ENCODE measurements at regions not wholly inside any gene's neighbourhood (a gene's known extent, or its start where the extent isn't known, plus 50 kb on each side); places are given as distances from the start of the nearest gene placed in this dataset.

GRCh38 chr7:10128748-10129147, 844.9 kb upstream of the PHF14 start:
- POLR2A ChIA-PET (ENCODE audit: unreplicated experiment): no interaction called here

GRCh38 chr7:10138087-10138854, 835.4 kb upstream of the PHF14 start:
- Histone ChIP-seq H3K27me3 (ENCODE audit: insufficient read depth, low read depth) (no peaks in the 10 kb centered on the region), H3K36me3 (ENCODE audit: low read depth) (no peaks in the 10 kb centered on the region), H3K9me3 (ENCODE audit: insufficient read depth, low read depth) (no peaks in the 10 kb centered on the region), H3F3A (ENCODE audit: insufficient read depth, low read depth) (no peaks in the 10 kb centered on the region), H3K27ac (no peak overlapping the region), H3K4me3 (no peak overlapping the region), H3K79me2 (ENCODE audit: low read depth) (no peaks in the 10 kb centered on the region), H4K20me1 (ENCODE audit: insufficient read depth) (no peaks in the 10 kb centered on the region), H2AFZ (no peak overlapping the region), H3K4me2 (no peak overlapping the region), H3K4me1 (replicated peaks; ENCODE audit: insufficient read depth) (no peaks in the 10 kb centered on the region), H3K9me2 (ENCODE audit: insufficient read depth) (no peaks in the 10 kb centered on the region)
- no peak for DNase-seq
- intact Hi-C loops (cut with micrococcal nuclease; ENCODE audit: unreplicated experiment): no loop called here
- POLR2A ChIA-PET (ENCODE audit: unreplicated experiment): no interaction called here
- CTCF ChIA-PET: interaction anchor here (0.5 kb wide), 1 partner anchor 10 kb away, joined by 7 read pairs; no protein-coding TSS in a partner anchor
- BruUV-seq (replicated peaks): no TSS peak
- TF ChIP-seq CTCF (conservative IDR thresholded peaks at IDR 0.05) (no peak), EZH2 (IDR thresholded peaks at IDR 0.05; ENCODE audit: low read depth) (no peak)

More at GRCh38 chr7:10128748-10129147, 844.9 kb upstream of the PHF14 start:
- no peak overlapping the region for H2AFZ ChIP-seq
- no peaks in the 10 kb centered on the region for H3K9me3 ChIP-seq (ENCODE audit: insufficient read depth, low read depth)
- H3K9me2 ChIP-seq (ENCODE audit: insufficient read depth): no peaks in the 10 kb centered on the region
- intact Hi-C loops (cut with micrococcal nuclease; ENCODE audit: unreplicated experiment): no loop called here
- CTCF ChIA-PET: interaction anchor here (0.7 kb wide), 1 partner anchor 9 kb away, joined by 7 read pairs; no protein-coding TSS in a partner anchor
- no peaks in the 10 kb centered on the region for H3K36me3 ChIP-seq (ENCODE audit: low read depth)
- H4K20me1 ChIP-seq (ENCODE audit: insufficient read depth): no peaks in the 10 kb centered on the region
- no TSS peak for BruUV-seq (replicated peaks)
- TF ChIP-seq EZH2 (IDR thresholded peaks at IDR 0.05; ENCODE audit: low read depth) (no peak), CTCF (conservative IDR thresholded peaks at IDR 0.05) (peak; percentile 53)
- H3K4me1 ChIP-seq (replicated peaks; ENCODE audit: insufficient read depth): no peaks in the 10 kb centered on the region
- no peaks in the 10 kb centered on the region for H3K27me3 ChIP-seq (ENCODE audit: insufficient read depth, low read depth)
- no peaks in the 10 kb centered on the region for H3K79me2 ChIP-seq (ENCODE audit: low read depth)
- H3K27ac ChIP-seq: no peak overlapping the region
- H3K4me2 ChIP-seq: no peak overlapping the region
- no peak for DNase-seq
- no peak overlapping the region for H3K4me3 ChIP-seq
- H3F3A ChIP-seq (ENCODE audit: insufficient read depth, low read depth): no peaks in the 10 kb centered on the region

- H3K79me2 ChIP-seq (ENCODE audit: low read depth): no peaks in the 10 kb centered on the region
- no peaks in the 10 kb centered on the region for H3K27me3 ChIP-seq (ENCODE audit: insufficient read depth, low read depth)
- H3K36me3 ChIP-seq (ENCODE audit: low read depth): no peaks in the 10 kb centered on the region
- no peaks in the 10 kb centered on the region for H4K20me1 ChIP-seq (ENCODE audit: insufficient read depth)
- no peak for DNase-seq
- no peaks in the 10 kb centered on the region for H3K9me3 ChIP-seq (ENCODE audit: insufficient read depth, low read depth)
- CTCF ChIA-PET: no interaction called here
- no peaks in the 10 kb centered on the region for H3K4me1 ChIP-seq (replicated peaks; ENCODE audit: insufficient read depth)
- no peaks in the 10 kb centered on the region for H3F3A ChIP-seq (ENCODE audit: insufficient read depth, low read depth)
- TF ChIP-seq CTCF (conservative IDR thresholded peaks at IDR 0.05) (no peak), EZH2 (IDR thresholded peaks at IDR 0.05; ENCODE audit: low read depth) (no peak)
- no peak overlapping the region for H3K4me2 ChIP-seq
- H3K27ac ChIP-seq: no peak overlapping the region
- no peak overlapping the region for H3K4me3 ChIP-seq
- intact Hi-C loops (cut with micrococcal nuclease; ENCODE audit: unreplicated experiment): no loop called here
- H2AFZ ChIP-seq: 0 out of 2 replicates have a peak overlapping the region, but pooled peaks have one; percentile 12
- BruUV-seq (replicated peaks): no TSS peak
- POLR2A ChIA-PET (ENCODE audit: unreplicated experiment): no interaction called here
- H3K9me2 ChIP-seq (ENCODE audit: insufficient read depth): peaks cover 3% of the 10 kb centered on the region; the same call in 1 of the 2 replicates
Measured at GRCh38 chr7:10146271-10146670, 827.4 kb upstream of the PHF14 start.
